Left lung (tissue), 4 donors: ENCODE measurements at regions not wholly inside any gene's neighbourhood (a gene's known extent, or its start where the extent isn't known, plus 50 kb on each side); places are given as distances from the start of the nearest gene placed in this dataset.
"Not testable (repeated sequence)": the region's sequence is repeated elsewhere in the genome, so short reads cannot be mapped to it uniquely, and the experiment has no call there.

Experiments
- ATAC-seq: fragments of 200-7000 bp; cut with Tn5 transposase; one replicate; pipeline ENCODE4 v1.9.1; 2020; ENCODE audit warnings: moderate library complexity
- DNase-seq, 4 donors: peaks; one replicate each; pipeline ENCODE4 v3.0.0-alpha.2; 2013 to 2020
- H3K27ac ChIP-seq, 2 donors: fragments of 200-600 bp; sonication (generic) in 1 of 2; one replicate each; pipeline versions ENCODE4 v1.5.0 to v1.8.0; 2020 to 2021
- H3K27me3 ChIP-seq, 2 donors: fragments of 200-600 bp; sonication (generic) in 1 of 2; one replicate each; pipeline versions ENCODE4 v1.5.0 to v1.8.0; 2020 to 2021
- H3K36me3 ChIP-seq, 2 donors: fragments of 200-600 bp; sonication (generic) in 1 of 2; one replicate each; pipeline versions ENCODE4 v1.5.0 to v1.8.0; 2020 to 2021
- H3K4me1 ChIP-seq, 2 donors: fragments of 200-600 bp; one replicate each; pipeline ENCODE4 v1.8.0; 2021
- H3K4me3 ChIP-seq, 2 donors: fragments of 200-600 bp; sonication (generic) in 1 of 2; one replicate each; pipeline versions ENCODE4 v1.5.0 to v1.8.0; 2020 to 2021; ENCODE audit warnings: mild to moderate bottlenecking in 1 of 2
- H3K9me3 ChIP-seq, 2 donors: fragments of 200-600 bp; sonication (generic) in 1 of 2; one replicate each; pipeline versions ENCODE4 v1.5.0 to v1.8.0; 2020 to 2021
- CTCF ChIP-seq, 2 donors: fragments of 200-600 bp; sonication (generic) in 1 of 2; IDR thresholded peaks; one replicate each; pipeline versions ENCODE4 v1.5.0 to v1.8.0; 2021; ENCODE audit warnings: antibody characterized with exemption in 2 of 2
- intact Hi-C, 2 donors: fragments of 100-400 bp; cut with DNase I; formaldehyde crosslinking; loops; one replicate each; pipeline versions ENCODE4 v1.11.2 to v1.14.2; 2022
- donor health status: DM: no; HTN: yes; CAD: no.
- donor health status: DM: no; HTN: no; CAD: no.

GRCh38 chr15:81780966-81781365, 264.9 kb downstream of the MEX3B start:
- H3K9me3 ChIP-seq = no peaks in the 10 kb centered on the region
- ATAC-seq (no peak), DNase-seq (no peak)
- H3K4me1 ChIP-seq = no peaks in the 10 kb centered on the region
- no peak overlapping the region for H3K4me3 ChIP-seq
- H3K27ac ChIP-seq = no peak overlapping the region
- no peak for TF ChIP-seq CTCF (IDR thresholded peaks at IDR 0.05)
- no peaks in the 10 kb centered on the region for H3K27me3 ChIP-seq
- intact Hi-C loops = no loop called here
- no peaks in the 10 kb centered on the region for H3K36me3 ChIP-seq

GRCh38 chr15:81779181-81779580, 266.6 kb downstream of the MEX3B start:
- intact Hi-C loops = no loop called here

GRCh38 chr15:81777546-81777945, 268.3 kb downstream of the MEX3B start:
- no peaks in the 10 kb centered on the region for H3K4me1 ChIP-seq
- ATAC-seq = no peak
- intact Hi-C loops = no loop called here
- H3K27me3 ChIP-seq = no peaks in the 10 kb centered on the region
- H3K9me3 ChIP-seq = no peaks in the 10 kb centered on the region
- DNase-seq = no peak
- no peak for TF ChIP-seq CTCF (IDR thresholded peaks at IDR 0.05)
- no peak overlapping the region for H3K27ac ChIP-seq
- H3K36me3 ChIP-seq = no peaks in the 10 kb centered on the region
- H3K4me3 ChIP-seq = no peak overlapping the region

More at GRCh38 chr15:81779181-81779580, 266.6 kb downstream of the MEX3B start:
- H3K4me1 ChIP-seq = no peaks in the 10 kb centered on the region
- no peaks in the 10 kb centered on the region for H3K27me3 ChIP-seq
- no peak overlapping the region for H3K27ac ChIP-seq
- ATAC-seq (no peak), DNase-seq (no peak)
- H3K4me3 ChIP-seq = no peak overlapping the region
- TF ChIP-seq CTCF (IDR thresholded peaks at IDR 0.05) = no peak
- no peaks in the 10 kb centered on the region for H3K36me3 ChIP-seq
- H3K9me3 ChIP-seq = no peaks in the 10 kb centered on the region

GRCh38 chr15:81776976-81777375, 268.8 kb downstream of the MEX3B start:
- Histone ChIP-seq H3K4me3 (no peak overlapping the region), H3K27ac (no peak overlapping the region), H3K27me3 (no peaks in the 10 kb centered on the region), H3K36me3 (no peaks in the 10 kb centered on the region), H3K4me1 (no peaks in the 10 kb centered on the region), H3K9me3 (no peaks in the 10 kb centered on the region)
- ATAC-seq (no peak), DNase-seq (no peak)
- no peak for TF ChIP-seq CTCF (IDR thresholded peaks at IDR 0.05)
- intact Hi-C loops = no loop called here

GRCh38 chr15:81775779-81776178, 270.0 kb downstream of the MEX3B start:
- H3K4me1 ChIP-seq, DNase-seq, H3K9me3 ChIP-seq, H3K36me3 ChIP-seq, H3K4me3 ChIP-seq, H3K27ac ChIP-seq, intact Hi-C loops, ATAC-seq, H3K27me3 ChIP-seq: not testable (repeated sequence)

- no peaks in the 10 kb centered on the region for H3K27me3 ChIP-seq
- TF ChIP-seq CTCF (IDR thresholded peaks at IDR 0.05) = no peak
- H3K9me3 ChIP-seq = no peaks in the 10 kb centered on the region
- no peak overlapping the region for H3K27ac ChIP-seq
- no peak for DNase-seq
- H3K4me1 ChIP-seq = no peaks in the 10 kb centered on the region
- intact Hi-C loops = no loop called here
- no peak overlapping the region for H3K4me3 ChIP-seq
- no peak for ATAC-seq
- H3K36me3 ChIP-seq = no peaks in the 10 kb centered on the region
Measured at GRCh38 chr15:81774309-81774708, 271.5 kb downstream of the MEX3B start.
